ENCODE measurements at regions not wholly inside any gene's neighbourhood (a gene's known extent, or its start where the extent isn't known, plus 50 kb on each side); places are given as distances from the start of the nearest gene placed in this dataset.
A peak's percentile ranks its signal among the peaks of the same experiment; 100 is the strongest.

DNA sequence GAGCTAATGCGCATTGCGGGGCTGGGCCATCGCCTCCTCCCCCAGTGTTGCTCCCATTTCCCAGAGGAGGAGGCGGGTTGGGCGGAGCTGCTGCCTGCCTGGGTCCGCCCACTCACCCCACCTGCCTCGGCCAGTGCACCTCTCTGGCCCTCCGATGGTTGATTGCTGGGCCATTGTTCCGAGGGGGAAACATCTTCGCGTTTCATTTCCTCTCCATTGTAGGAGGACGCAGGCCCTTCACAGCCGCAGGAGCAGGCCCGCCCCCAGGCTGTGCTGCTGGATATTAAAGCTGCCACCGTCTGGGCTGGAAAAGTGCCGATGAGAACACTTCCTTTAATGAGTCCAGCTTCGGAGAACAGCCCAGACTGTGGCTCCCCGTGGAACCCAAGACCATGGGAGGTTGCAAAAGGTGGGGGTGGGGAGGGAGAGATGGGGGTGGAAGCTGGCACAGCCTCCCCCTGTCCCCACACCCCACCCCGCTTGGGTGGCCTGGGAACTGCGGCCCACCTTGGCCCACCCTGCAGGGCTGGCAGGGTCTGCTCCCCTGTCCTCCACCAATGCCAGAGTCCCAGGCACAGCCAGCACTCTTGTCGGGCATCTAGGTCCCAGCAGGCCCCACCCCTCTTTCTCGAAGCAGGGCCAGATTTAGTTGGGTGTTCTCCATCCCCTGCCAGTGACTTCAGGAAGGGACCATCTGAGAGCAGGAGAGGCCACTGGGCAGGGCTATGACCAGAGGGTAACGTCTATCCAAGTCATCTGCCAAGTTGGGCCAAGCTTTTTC, 96.6 kb downstream of the ADRA2C start:
- DNase-seq = no peak
- in situ Hi-C loops (cut with HindIII; ENCODE audit: low pct_ligation_motif_present, low pct_unique_long_range_greater_than_20kb, low sequenced_read_pairs) = no loop called here

DNA sequence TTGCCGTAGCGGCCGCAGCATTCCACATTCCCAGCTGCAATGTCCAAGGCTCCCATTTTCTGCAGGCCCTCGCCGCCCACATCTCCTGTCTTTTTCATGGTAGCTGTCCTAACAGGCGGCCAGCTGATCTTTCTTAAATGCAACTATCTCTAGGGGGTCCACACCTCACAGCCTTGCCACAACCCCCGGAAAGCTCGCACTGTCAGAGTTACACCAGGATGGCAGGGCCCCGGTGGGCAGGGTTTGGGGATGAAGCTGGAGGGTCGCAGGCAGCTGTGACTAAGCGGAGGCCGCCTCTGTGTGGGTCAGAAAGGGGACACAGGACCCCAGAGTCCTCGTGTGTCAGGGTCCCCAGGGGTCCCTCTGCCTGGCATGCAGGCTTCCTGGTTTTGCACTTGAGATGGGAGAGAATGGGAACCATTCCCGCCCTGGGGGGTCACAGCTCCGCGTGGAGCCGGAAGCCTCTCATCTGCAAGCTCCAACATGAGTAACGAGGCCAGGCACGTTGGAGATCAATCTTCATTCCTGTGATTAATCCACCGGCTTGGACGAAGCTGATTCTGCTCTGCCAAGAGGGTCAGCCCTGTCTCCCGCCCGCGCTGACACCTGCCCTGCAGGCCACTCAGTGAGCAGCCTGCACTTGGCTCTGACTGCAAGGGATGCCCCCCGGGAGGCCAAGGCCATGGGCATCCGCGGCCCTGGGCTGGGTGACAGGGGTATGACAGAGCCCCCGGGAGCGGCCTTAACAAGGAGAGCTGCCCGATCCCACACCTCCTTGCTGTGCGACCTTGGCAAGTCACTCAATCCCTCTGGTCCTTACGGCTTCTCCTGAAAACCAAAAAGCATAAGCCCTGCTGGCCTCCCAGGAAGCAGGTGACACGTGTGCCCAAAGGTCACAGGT, 97.9 kb downstream of the ADRA2C start:
- DNase-seq = no peak
- in situ Hi-C loops (cut with HindIII; ENCODE audit: low pct_ligation_motif_present, low pct_unique_long_range_greater_than_20kb, low sequenced_read_pairs) = no loop called here

DNA sequence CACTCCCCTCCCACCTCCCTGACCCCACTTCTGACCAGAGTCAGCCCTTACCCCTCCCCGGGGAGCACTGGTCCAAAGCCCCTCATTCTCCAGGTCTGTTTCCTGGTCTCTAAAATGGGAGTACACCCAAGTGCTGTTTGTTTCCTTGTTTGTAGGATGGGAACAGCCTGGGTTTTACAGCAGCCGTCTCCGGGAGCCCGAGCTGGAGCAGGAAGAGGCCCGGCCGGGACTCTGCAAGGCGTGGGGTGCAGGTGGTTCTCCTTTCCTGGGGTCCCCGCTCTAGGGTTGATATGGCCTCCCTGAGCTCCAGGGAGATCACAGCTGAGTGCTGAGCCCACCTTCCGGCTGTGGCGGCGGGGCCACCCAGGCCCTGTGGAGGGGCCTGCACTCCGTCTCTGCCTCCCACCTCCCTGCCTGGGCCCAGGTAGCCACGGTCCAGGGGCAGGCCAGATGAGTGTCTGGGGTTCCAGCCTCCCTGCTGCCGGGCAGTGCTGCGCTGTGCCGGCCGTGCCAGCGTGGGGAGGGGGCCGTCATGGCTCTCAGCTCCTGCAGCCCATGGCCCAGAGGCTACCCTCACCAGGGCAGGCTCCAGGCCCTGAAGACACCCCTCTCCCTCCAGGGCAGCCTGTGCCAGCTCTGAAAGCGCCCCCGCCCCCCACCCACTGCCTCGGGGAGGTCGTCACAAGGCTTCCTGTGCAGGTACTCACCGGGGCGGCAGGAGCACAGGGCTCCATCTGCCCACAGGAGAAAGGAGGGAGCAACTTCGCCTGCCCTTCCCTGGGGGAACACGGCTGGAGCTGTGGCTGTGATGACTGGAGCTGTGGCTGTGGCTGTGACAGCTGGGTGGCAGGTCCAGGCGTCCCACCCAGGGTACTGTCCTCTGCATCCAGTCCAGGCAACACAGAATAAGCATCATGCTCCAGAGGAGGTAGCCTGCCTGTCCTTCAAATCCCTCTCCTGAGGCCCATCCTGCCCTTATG, 98.8 kb downstream of the ADRA2C start:
- in situ Hi-C loops (cut with HindIII; ENCODE audit: low pct_ligation_motif_present, low pct_unique_long_range_greater_than_20kb, low sequenced_read_pairs) = no loop called here
- no peak for DNase-seq

DNA sequence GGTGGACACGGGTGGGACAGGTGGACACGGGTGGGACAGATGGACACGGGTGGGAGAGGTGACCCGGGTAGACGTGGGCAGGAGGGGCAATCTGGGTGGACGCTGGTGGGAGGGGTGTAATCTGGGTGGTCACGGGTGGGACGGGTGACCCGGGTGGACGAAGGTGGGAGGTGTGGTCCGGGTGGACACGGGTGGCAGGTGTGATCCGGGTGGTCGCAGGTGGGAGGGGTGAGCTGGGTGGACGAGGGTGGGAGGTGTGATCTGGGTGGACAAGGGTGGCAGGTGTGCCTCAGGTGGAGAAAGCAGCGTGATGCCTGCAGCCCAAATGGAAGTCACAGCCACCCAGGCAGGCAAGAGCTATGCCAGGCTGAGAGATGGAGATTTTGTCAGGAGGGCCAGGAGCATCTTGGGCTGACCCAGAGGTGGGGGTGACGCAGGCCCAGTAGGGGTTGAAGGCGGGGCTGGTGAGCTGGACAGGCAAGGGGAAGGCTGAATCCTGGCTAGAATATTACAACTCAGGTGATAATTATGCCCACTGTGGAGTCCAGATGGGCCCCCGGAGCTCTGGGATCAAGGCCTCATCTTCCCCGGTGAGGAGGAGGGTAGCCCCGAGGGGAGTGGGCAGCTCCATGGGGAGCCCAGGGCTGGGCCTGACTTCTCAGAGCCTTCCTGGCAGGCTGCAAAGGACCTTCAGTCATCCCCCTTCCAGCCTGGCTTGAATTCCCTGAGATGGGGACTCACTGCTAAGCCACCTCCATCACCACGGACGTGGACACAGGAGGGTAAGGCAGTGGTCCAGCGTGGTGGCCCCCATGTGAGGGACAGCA, 100.0 kb downstream of the ADRA2C start:
- no peak for DNase-seq
- in situ Hi-C loops (cut with HindIII; ENCODE audit: low pct_ligation_motif_present, low pct_unique_long_range_greater_than_20kb, low sequenced_read_pairs) = no loop called here

DNA sequence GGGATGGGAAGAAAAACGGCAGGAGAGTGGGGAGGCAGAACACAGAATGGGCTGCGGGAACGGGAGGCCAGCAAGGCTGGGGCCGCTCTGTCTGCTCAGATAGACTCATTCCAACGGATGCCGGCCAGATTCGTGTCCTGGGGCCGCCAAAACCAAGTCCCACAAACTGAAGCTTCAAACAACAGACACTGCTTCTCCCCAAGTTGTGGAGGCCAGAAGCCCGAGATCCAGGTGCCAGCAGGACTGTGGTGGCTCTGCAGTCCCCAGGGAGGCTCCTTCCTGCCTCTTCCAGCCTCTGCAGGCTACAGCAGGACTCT, 100.6 kb downstream of the ADRA2C start:
- in situ Hi-C loops (cut with HindIII; ENCODE audit: low pct_ligation_motif_present, low pct_unique_long_range_greater_than_20kb, low sequenced_read_pairs) = no loop called here
- DNase-seq = no peak

DNA sequence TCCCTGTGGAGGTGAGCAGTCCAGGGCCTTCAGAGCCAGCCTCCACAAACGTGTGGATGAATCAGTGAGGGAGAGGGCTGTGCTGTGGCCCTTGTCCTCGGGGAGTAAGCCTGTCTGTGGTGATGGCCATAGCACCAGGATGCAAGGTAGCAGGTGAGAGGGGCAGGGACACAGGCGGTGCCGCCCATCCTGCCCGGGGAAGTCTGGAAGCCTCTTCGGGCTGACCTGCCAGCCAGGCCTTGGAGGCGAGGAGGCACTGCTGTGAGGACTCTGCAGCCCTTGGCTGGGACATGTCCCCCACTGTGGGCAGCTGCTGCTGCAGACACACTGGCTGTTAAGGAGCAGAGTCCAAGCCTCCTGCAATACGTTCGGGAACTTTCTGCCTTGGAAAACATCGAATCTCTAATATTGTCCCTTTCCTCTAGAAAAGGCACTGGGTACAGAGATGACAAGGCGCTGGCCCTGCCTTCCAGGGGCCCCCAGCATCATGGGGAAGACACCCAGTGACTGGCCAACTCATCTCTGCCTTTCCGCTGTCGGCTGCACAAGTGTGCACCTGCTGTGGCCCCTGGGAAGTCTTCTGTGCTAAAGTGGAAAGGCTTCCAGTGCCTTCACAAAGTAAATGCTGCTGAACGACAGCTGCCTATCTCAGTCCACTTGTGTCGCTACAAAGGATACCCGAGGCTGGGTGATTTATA, 101.4 kb downstream of the ADRA2C start:
- no peak for DNase-seq

DNA sequence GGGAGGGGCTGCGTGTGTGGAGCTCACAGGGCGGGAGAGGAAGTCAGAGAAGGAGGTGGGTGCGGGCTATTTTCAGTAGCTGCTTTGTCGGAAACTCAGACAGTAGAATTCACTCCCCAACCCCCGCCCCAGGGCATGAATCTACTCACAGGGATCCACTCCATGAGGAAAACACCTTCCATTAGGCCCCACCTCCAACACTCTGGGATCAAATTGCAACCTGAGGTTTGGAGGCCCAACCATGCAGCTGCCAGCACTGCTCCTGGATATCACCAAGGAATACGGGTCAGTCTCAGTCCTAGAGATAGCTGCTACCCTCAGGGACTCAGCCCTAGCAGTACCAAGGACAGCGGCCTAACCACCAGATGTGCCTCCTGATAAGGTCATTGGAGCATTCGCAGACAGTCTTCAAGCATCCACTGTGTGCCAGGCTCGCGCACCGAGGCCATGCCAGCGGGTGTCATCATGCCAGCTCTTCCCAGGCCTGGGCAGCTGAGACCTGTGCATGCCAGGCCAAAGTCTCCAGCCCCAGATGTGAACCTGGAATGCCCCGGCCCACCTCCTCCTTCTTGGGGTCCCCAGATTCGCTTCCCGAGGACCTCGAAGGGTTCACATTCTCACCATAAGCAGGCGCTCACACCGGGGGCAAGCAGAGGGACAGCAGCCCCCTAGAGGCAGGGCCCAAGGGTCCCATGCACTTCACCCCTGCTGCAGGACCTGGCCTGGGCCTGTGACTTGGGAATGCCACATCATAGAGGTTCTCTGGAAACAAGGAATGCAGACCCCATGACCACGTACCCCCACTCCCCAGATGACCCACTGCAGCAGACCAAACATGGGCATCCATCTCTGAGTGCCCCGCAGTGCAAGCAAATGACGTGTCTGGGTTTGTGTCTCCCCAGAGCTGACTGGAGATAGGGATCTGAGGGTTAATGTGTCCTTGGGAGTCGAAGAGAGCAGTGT, 102.3 kb downstream of the ADRA2C start:
- in situ Hi-C loops (cut with HindIII; ENCODE audit: low pct_ligation_motif_present, low pct_unique_long_range_greater_than_20kb, low sequenced_read_pairs) = no loop called here

More for the DNA sequence above, 101.4 kb downstream of the ADRA2C start:
- in situ Hi-C loops (cut with HindIII; ENCODE audit: low pct_ligation_motif_present, low pct_unique_long_range_greater_than_20kb, low sequenced_read_pairs) = no loop called here

DNA sequence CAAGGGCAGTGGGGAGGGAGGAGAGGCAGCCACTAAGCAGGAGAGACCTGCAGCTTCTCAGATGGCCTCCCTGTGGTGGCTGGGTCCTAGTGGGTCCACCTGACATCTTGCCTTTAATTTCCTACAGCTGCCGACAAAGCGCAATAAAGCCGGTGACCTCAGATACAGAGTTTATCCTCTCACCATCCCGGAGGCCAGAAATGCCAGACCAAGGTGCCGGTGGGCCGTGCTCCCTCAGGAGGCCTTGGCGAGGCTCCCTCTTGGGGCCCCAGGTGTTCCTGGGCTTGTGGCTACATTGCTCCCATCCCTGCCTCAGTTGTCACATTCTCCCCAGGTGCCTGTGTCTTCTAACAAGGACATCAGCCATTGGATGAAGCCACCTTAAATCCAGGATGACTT, 103.0 kb downstream of the ADRA2C start:
- in situ Hi-C loops (cut with HindIII; ENCODE audit: low pct_ligation_motif_present, low pct_unique_long_range_greater_than_20kb, low sequenced_read_pairs) = no loop called here
- DNase-seq = no peak

More for the DNA sequence above, 102.3 kb downstream of the ADRA2C start:
- peak; percentile 13 for DNase-seq

DNA sequence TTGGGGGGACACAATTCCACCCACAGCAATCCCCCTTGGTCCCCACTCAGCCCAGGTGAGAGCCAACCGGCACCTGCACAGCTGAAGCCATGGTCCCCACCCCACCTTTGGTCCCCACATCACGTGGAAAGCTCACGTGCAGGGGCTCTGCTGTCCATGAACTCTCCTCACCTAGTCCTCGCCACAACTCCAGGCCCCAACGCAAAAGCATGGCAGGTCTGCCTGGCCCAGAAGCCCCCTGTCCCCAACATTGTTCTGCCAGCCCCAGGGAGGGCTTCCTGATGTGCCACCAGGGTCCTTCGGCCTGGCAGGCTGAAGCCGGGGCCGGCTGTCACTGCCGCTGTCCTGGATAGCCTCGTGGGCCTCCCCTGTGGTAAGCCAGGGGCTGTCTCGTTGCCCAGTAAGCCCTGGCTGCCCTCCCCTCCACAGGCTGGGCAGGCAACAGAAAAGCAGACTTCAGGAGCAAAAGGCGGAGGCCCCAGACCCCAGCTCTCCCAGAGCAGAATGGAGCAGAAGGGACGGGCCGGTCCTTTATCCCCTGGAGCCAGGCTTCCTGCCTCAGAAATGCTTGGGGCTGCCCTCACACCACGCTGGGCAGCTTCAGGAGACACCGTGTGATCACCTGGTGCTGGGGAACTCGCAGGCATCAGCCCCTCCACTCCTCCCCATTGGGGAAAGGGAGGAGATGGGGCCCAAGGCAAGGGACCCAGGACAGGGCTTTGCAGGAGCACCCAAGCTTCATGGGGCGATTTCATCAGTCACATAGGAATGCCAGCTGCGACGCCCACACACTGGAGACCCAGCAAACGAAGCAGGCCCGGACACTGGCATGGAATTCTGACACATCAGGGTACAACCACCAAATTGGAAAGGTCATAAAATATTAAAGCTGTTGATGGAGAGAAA, 103.7 kb downstream of the ADRA2C start:
- DNase-seq = no peak
- in situ Hi-C loops (cut with HindIII; ENCODE audit: low pct_ligation_motif_present, low pct_unique_long_range_greater_than_20kb, low sequenced_read_pairs) = no loop called here

DNA sequence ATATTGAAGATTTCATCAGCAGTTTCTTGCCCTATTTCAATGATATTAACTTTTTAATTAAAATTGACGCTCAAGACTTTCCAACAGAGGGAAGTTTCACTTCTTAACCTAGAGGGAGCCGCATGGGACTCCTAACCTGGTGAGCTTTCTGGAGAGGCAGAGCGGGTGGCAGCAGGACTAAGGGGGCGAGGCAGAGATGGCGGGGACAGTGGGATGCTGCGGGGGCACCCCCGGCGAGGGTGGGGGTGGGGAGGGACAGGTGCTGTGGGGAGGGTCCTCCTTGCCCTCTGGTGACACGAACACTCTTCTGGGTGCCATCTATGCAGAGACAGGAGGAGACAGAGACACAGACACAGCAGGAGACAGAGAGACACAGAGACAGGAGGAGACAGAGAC, 104.4 kb downstream of the ADRA2C start:
- DNase-seq = no peak
- in situ Hi-C loops (cut with HindIII; ENCODE audit: low pct_ligation_motif_present, low pct_unique_long_range_greater_than_20kb, low sequenced_read_pairs) = no loop called here

DNA sequence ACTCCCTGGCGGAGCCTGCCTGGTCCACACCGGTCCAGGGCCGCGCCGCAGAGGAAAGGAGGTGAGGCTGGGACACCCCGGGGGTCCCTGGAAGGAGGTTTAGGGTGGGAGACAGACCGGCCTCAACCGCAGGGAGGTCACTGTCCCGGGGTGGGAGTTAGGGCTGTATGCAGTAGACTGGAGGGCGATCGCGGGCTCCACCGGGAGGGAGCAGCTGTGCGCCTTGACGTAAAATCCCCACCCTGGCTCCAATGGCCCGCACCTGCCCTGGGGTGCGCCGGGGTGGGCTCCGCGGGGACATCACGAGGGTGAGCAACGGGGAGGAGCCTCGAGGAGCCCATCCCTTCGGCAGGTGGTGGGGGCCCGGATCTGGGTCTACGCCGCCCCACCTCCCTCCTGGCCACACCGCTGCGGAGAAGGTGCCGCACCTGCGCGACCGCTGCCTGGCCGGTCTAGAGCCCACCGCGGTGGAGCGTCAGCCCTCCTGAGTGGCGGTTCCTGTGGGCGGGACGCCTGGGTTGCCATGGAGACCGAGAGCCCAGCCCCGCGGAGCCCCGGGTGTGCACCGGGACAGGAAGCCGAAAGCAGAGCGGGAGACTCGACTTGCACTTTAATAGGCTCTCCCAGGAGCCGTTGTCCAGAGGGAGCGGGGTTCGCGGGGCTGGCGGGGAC, 105.1 kb downstream of the ADRA2C start:
- in situ Hi-C loops (cut with HindIII; ENCODE audit: low pct_ligation_motif_present, low pct_unique_long_range_greater_than_20kb, low sequenced_read_pairs) = no loop called here
- DNase-seq = no peak

DNA sequence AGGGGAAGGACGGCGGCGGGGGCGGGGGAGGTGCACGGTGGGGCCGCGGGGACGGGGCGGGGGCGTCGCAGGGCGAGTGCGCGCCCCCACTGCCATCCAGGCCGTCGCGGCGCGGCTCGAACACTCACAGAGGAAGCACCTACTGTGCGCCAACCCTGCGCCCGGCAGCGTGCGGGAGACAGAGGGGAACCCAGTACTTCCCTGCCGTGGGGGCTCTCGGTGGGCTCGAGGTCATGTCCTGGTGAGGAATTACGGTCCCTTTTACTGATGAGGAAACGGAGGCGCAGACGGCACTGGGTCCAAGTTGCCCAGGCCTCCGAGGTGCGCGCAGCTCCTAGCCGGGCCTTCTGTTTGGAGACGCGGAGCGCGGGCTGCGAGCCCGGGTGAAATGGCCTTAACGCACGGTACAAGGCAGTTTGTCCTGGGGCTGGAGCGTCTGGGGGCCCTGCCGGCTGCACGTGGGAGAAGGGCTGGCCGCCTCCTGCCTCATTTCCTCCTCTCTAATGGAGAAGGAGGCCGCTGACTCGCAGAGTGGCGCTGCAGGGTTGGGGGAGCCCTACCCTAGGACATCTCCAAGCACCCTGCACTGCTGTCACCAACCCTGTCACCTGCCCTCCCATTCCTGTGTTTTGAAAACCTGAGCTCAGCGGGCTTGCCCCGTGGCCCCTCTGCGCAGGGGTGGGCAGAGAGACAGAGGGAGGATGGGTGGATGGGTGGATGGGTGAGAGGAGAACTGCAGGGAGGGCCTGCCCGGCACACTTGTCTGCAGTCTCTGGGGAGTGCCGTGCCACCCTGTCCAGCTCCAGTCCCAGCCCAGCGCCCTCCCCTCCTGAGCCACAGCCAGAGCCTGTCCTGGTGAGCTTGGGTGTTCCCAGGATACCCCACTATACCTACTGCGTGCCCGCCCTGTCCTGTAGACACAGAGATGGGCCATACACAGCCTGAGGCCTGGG, 106.0 kb downstream of the ADRA2C start:
- in situ Hi-C loops (cut with HindIII; ENCODE audit: low pct_ligation_motif_present, low pct_unique_long_range_greater_than_20kb, low sequenced_read_pairs) = no loop called here
- DNase-seq = no peak

DNA sequence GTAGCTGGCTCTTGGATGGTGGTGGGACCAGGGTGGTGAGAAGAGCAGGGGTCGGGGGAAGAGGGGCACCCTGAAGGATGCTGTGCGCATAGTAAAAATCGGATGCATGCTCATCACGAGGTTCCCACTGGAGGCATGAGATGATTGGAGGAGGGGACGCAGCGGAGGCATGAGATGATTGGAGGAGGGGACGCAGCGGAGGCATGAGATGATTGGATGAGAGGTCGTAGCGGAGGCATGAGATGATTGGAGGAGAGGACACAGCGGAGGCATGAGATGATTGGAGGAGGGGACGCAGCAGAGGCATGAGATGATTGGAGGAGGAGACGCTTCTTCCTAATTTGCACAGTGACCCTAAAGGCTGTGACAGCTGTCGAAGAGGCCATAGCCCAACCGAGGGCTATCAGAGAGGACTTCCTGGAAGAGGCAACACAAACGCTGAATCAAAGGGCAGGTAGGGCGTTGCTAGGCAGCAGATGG, 106.7 kb downstream of the ADRA2C start:
- in situ Hi-C loops (cut with HindIII; ENCODE audit: low pct_ligation_motif_present, low pct_unique_long_range_greater_than_20kb, low sequenced_read_pairs) = no loop called here

More for the DNA sequence above, 106.7 kb downstream of the ADRA2C start:
- DNase-seq = no peak
